ENCODE measurements at regions not wholly inside any gene's neighbourhood (a gene's known extent, or its start where the extent isn't known, plus 50 kb on each side); places are given as distances from the start of the nearest gene placed in this dataset.

- TF ChIP-seq POLR2A (IDR thresholded peaks at IDR 0.05), result no peak
- TF ChIP-seq, protein P1, sequence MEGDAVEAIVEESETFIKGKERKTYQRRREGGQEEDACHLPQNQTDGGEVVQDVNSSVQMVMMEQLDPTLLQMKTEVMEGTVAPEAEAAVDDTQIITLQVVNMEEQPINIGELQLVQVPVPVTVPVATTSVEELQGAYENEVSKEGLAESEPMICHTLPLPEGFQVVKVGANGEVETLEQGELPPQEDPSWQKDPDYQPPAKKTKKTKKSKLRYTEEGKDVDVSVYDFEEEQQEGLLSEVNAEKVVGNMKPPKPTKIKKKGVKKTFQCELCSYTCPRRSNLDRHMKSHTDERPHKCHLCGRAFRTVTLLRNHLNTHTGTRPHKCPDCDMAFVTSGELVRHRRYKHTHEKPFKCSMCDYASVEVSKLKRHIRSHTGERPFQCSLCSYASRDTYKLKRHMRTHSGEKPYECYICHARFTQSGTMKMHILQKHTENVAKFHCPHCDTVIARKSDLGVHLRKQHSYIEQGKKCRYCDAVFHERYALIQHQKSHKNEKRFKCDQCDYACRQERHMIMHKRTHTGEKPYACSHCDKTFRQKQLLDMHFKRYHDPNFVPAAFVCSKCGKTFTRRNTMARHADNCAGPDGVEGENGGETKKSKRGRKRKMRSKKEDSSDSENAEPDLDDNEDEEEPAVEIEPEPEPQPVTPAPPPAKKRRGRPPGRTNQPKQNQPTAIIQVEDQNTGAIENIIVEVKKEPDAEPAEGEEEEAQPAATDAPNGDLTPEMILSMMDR (IDR thresholded peaks at IDR 0.05), result no peak
Measured at GRCh38 chr2:41772697-41773096, 275.1 kb upstream of the PKDCC start.
